ENCODE measurements at regions not wholly inside any gene's neighbourhood (a gene's known extent, or its start where the extent isn't known, plus 50 kb on each side); places are given as distances from the start of the nearest gene placed in this dataset.

DNA sequence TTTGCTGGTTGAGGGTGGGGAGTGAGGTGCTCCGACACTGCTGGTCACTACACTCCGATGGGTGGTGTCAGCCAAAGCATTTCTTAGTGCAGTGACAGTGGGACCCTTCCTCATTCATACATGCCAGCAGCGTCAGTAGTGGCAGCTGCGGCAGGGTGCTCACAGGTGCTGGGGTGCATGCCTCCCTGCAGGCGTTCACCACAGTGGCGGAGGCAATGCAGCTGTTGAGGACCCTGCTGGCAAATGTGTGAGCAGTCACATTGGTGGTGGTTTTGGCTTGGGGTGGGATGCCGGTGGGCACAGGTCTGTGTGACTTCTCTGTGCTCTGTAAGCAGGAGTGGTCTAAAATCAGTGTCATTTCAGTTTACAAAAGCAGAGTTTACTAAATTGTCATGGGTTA, 464.6 kb downstream of the FUT8 start:
- DNase-seq (ENCODE audit: low read depth, low spot score), result no peak

DNA sequence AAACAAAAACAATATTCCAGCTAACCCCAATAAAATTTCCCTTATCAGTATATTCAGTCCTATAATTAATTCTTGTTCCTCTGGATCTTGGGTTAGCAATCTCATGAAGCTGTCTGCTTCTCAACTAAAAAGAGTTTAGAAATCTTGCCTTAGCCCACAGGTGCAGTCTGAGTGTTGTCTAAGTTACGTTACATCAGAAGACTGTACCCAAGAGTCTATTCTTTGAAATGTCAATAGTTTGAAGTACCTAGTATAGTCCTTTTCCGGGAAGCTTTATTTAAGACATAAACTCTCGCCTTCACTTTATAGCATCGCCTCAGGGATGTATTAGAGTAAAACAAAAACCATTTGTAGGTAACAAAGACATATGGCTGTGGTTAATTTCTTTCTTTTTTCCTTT, 465.1 kb downstream of the FUT8 start:
- no peak for DNase-seq (ENCODE audit: low read depth, low spot score)

DNA sequence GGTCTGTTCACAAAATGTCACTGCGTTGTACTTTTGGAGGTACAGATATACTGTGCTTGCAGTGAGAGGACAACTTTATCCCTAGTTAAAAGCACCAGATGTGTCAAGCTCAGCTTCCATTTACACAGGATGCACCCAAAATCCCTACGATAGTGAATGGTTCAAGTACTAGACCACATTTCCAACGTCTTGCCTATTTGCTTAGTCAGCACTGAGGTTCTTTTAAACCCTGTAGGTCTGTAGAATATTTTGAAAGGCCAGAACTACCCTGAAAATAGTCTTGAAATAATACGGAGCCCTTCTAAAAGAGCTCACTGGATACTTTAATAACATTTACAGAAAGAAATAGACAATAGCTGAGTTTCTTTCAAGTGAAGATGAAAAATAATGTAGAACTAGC, 466.1 kb downstream of the FUT8 start:
- no peak for DNase-seq (ENCODE audit: low read depth, low spot score)

DNA sequence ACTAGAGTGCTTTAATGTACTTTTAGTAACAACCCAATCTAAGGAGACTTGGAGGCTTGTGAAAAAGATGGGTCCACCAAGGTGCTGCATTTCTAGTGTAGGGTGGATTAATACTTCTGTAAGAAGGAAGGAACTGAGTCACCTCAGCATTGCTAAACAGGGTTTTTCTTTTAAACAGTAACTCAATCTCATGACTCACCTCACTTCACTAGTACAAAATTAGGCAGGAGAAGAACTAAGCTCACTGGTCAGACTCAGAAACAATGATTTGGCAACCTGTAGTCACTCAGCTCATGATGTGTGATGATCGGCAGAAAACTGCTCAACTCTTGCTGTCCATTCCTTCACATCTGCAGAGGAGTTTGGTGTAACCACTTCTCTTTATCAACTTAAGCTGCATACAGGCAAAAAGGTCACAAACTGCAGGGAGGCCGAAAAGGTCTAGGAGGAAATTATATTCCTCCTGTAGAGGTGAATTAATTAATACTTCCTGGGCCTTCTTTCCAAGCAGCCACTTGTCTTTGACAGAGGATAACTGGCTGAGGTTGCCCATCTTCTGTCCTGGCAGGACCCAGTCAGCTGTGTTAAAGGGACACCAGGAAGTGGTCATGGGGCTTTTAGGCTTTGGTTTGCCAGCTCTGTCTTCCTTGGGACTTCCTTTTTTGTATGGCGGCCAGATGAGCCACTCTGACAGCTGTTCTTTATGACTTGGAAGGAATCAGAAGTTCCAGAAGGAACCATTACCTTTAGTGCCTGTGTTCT, 466.9 kb downstream of the FUT8 start:
- no peak for DNase-seq (ENCODE audit: low read depth, low spot score)

DNA sequence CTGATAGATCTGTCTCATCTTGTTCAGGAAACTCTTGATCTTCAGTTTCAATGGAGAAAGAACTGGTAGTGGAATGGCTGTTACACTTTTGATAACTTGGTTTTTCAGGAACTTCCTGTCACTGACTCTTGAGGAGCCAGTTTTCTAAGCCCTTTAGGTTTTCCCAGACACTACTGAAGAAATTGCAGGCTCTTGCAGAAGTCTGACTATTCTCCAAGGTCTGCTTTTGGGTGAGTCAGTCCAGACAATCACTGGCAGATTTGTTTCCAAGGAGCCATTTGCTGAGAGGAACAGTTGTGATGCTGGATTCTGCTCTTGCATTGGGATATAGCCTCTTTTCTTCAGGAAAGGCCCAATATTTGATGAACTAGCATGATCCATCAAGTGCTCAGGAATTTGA, 468.0 kb downstream of the FUT8 start:
- no peak for DNase-seq (ENCODE audit: low read depth, low spot score)

DNA sequence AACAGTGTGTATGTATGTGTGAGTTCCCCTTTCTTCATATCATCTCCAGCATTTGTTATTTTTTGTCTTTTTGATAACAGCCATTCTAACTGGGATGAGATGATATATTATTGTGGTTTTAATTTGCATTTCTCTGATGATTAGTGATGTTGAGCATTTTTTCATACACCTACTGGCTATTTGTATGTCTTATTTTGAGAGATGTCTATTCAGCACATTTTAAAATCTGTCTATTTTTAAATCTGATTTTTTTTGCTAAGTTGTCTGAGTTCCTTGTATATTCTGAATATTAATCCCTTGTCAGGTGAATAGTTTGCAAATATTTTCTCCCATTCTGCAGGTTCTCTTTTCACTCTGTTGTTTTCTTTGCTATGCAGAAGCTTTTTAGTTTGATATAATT, 469.1 kb downstream of the FUT8 start:
- DNase-seq (ENCODE audit: low read depth, low spot score), result no peak

DNA sequence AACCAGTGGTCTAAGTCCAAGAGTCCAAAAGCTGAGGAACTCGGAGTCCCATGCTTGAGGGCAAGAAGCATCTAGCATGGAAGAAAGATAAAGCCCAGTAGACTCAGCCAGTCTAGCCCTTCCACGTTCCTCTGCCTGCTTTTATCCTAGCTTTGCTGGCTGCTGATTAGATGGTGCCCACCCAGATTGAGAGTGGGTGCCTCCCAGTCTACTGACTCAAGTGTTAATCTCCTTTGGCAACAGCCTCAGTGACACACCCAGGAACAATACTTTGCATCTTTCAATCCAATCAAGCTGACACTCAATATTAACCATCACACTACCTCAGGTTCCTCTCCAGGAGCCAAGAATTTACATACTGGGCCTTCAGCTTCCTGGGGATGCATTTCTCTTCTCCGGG, 476.1 kb downstream of the FUT8 start:
- no peak for DNase-seq (ENCODE audit: low read depth, low spot score)

DNA sequence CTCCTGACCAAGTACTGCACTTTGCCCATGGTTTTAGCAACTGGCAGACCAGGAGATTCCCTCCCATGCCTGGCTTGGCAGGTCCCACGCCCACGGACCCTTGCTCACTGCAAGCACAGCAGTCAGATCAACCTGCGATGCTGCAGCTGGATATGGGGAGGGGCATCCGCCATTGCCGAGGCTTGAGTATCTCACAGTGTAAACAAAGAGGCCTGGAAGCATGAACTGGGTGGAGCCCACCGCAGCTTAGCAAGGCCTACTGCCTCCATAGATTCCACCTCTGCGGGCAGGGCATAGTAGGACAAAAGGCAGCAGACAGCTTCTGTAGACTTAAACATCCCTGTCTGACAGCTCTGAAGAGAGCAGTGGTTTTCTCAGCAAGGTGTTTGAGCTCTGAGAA, 479.8 kb downstream of the FUT8 start:
- no peak for DNase-seq (ENCODE audit: low read depth, low spot score)

DNA sequence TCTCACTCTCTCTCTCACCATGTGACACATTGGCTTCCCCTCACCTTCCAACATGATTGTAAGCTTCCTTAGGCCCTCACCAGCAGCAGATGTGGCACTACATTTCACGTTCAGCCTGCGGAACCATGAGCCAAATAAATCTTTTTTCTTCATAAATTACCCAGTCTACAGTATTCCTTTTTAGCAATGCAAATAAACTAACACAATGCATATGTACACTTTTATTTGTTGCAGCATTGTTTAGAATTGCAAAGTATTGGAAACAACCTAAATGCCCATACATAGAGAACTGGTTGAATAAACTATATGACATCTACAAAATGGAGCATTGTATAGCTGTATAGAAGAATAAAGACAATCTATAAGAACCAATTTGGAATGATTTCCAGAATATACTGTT, 487.6 kb downstream of the FUT8 start:
- no peak for DNase-seq (ENCODE audit: low read depth, low spot score)

DNA sequence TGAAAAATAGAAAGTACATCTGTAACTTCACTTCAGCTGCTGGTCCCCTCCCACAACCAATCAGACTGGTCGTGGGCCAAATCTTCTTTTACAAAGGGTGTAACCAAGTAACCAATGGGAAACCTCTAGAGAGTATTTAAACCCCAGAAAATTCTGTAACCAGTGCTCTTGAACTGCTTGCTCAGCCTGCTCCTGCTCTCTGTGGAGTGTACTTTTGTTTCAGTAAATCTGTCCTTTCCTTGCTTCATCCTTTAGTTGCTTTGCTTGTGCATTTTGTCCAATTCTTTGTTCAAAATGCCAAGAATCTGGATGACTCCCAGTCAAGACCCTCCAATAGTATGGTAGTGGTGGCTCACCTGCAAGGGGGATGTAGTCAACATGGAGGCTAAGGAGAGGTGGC, 489.1 kb downstream of the FUT8 start:
- DNase-seq (ENCODE audit: low read depth, low spot score), result no peak

DNA sequence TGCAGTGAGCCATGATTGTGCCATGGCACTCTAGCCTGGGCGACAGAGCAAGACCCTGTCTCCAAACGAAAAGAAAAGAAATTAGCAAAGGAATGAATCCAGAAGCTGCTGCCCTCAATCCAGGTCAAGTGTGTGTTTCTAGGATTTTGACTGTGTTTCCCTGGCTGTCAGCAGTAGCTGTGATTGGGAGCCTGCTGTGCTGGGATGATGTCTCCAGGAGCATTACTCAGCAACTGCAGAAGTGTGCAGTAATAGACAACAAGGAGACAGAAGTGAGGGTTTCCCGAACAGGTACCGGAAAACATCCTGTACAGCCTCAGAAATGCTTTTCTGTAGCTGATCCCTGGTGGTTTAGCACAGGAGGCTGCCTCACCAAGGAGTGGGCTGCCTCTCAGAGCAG, 492.5 kb downstream of the FUT8 start:
- DNase-seq (ENCODE audit: low read depth, low spot score), result no peak

DNA sequence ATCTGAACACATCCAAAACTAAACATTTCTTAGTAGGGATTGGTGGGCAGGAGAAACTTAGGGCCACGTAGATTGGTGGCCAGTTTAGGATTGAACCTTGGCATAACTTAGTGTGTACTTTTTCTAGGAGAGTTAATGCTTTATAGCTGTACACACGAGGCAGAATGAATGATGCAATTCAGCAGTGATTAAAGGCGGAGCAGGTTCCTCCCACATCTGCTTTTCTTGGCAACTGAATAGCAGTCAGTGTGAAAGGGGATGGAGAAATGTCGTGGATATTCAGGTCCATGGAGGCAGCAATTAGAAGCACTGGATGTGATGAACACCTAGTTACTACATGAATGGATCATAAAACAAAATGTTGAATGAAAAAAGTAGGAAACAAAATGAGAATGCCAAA, 493.8 kb downstream of the FUT8 start:
- no peak for DNase-seq (ENCODE audit: low read depth, low spot score)

DNA sequence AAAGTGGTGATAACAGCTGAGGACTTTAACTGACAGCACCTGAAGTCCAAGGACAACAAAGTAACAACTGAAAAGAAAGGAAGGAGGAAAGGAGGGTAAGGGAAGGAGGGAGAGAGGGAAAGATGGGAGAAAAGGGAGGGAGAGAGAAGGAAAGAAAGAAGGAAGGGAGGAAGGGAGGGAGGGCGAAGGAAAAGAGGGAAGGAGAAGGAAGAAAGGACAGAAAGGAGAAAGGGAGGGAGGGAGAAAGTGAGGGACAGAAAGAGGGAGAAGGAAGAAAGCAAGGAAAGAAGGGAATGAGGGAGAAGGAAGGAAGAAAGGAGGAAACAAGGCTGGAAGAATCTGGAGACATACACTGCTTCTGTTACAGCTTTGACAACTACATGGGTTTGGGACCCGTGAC, 494.4 kb downstream of the FUT8 start:
- DNase-seq (ENCODE audit: low read depth, low spot score), result no peak

DNA sequence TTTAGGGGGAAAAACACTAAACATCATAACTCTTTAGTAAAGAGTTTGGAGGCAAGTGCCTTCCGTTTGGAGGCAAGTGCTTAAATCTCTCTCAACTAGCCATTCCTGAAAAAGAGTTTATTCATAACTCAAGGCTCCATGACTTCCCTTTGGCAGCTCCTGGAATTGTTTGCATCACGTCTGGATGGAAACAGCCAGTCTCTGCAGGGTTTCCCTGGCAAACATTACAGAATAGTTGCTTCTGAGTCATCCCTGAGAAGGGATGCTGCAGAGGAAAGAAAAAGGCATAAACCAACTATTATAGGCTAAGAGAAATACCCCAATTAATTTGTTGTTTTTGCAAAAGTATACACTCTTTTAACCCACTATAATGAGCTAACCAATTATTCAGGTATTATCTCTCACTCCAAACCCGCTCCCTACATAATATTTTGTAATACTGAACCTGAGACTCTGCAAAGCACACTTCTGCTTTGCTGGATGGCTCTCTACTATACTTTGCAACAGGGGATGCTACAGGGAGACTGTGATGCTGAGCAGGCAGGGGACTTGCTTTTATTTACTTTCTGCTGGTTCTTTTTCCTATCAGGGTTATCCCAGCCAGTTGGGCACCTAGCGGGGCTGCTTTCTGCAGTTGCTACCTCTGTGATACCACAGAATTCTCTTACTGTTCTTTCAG, 497.7 kb downstream of the FUT8 start:
- no peak for DNase-seq (ENCODE audit: low read depth, low spot score)

DNA sequence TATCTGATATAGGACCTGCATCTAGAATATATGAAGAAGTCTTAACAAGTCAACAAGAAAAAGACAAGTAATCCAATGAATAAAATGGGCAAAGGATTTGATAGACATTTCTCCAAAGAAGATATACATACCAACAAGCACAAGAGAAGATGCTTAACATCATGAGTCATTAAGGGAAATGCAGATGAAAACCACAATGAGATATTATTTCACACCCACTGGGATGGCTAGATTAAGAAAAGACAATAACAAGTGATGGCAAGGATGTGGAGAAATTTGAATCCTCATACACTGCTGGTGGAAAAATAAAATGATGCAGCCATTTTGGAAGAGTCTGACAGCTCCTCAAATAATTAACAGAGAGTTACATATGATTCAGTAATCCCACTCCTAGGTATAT, 502.6 kb downstream of the FUT8 start:
- DNase-seq (ENCODE audit: low read depth, low spot score), result no peak

DNA sequence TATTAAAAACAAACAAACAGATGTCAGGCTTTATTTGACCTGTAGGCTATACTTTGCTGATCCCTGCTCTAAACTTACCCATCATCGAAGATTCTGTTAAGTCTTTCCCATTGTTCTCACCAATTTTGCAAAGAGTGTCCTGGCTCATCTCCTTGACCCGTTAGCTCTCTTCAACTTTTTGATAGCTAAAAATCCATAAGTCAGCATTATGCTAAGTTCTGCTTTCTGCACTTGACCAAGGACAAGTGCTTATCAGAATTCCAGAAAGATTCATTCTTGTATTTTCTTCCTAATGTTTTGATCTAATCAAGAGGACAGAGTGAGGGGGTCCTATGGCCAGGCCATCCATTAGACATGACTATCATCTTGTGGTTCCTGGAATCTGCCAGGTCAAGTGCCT, 503.5 kb downstream of the FUT8 start:
- DNase-seq (ENCODE audit: low read depth, low spot score), result no peak

DNA sequence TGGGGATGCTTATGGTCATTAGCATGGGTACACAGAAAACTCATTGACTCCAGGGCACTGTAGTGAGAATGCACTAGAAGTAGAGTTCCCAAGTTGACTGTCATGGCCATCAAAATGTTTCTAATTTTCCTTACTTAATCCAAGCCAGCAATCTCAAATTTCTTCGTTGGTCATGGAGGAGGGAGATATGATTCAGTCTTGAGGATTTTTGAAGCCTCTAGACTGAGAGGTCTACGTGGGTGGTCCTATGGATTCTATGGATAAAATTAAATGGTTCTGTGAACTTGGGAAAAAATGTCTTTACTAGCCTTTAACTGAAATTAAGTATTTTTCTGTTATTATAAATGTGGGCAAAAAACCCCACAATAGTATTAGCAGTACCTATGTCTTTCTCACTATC, 508.5 kb downstream of the FUT8 start:
- DNase-seq (ENCODE audit: low read depth, low spot score), result no peak

DNA sequence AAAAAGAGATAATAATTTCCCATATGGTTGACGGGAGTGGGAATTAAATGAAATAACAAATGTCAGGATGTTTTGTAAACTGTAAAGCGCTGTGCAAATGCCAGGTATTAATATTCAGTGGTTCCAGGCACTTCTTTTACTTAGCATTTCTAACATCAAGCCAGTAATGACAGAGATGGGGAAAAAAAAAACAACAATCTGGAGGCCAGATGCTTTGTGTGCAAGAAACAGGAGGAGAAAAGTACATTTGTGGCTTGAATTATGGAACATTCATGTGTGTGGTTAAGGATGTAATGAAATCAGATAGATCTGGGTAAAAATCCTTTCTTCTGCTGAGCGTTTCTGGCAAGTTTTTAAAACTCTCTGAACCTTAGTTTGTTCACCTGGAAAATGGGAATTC, 509.6 kb downstream of the FUT8 start:
- DNase-seq (ENCODE audit: low read depth, low spot score), result no peak

DNA sequence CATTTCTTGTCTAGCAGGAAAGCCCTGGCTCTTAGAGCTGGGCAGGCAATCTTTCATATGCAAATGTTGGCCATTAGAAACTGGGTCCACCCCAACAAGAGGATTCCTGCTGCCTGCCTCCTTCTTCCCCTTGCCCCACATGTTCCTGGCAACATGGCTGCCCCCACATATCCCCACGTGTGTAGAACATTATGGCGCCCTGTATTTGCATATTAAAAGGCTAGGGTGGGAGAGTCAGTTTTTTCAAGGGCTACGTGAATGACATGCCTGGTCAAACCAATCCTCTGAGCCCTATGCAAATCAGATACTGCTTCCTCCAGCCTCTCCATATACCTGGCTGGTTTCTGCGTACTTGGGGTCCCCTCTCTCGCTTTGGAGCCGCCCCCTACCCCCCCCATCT, 514.0 kb downstream of the FUT8 start:
- DNase-seq (ENCODE audit: low read depth, low spot score), result no peak

DNA sequence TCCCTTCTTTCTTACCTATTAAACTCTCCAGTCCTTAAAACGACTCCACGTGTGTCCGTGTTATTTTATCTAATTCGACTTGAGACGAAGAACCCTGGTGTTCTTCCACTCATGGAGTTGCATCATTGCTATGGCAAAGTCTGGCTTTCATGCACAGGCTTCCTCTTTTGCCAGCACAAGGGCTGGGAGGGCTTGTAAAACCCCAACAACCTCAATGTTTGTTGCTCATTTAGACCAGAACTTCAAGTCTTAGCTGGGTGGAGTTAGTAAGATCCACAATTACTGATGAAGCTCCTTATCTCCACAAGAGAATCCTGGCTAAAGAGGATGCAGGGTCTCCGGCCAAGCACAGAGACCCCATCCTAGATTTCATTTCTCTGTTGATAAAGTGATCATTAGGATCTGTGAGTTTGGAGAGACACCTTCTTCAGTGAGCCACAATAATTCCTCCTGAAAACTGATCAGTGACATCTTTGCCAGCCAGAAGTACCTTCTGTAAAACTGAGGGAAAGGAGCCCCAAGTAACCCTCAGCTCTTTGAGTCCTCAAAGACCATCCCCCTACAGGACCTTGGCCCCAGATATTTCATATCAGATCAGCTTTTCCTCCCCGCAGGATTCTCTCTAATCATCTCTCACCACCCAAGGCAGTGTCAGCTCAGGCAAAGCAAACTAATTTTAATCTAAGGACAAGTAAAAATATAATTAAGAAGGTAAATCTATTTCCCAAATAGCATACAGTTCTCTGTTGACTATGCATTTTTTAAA, 514.6 kb downstream of the FUT8 start:
- no peak for DNase-seq (ENCODE audit: low read depth, low spot score)

DNA sequence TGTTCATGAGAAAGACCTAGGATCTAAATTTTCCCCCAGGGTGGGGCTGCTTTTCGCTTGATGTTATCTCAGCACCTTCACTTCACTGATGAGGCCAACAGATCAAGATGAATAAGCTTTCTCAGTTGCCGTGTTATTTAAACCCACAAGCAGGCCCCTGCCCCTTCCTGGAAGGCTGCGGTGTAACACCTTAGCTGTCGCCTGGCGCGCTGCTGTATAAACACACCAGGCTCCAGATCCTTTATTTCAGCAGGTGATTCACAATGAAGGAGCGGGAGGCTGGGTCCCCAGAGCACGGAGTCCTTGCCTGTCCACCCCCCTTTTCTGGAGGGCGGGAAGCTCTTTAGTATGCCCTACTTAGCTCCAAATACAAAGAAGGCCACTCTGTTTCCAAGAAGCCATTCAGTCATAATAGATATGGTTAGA, 515.4 kb downstream of the FUT8 start:
- DNase-seq (ENCODE audit: low read depth, low spot score), result no peak

DNA sequence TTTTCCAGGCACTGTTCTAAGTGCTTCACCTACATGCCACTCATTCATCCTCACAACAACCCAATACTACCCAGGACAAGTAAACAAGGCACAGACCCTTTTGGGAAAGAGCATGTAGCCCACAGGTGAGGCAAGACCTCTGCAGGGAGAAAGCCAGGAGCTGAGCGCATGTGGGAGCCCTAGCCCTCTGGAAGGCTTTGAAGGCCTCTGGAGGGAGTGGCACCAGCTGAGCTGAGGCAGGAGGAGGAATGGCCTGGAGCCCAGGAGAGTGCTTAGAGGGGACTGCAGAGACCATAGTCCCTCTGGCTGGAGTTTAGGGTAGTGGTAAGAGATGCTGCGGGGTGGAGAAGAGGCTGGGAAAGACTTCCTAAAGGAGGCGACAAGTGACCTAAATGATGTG, 516.5 kb downstream of the FUT8 start:
- DNase-seq (ENCODE audit: low read depth, low spot score), result no peak

Measured in brain pericyte (primary cell).